Stomach (tissue), 8 donors: ENCODE measurements at regions not wholly inside any gene's neighbourhood (a gene's known extent, or its start where the extent isn't known, plus 50 kb on each side); places are given as distances from the start of the nearest gene placed in this dataset.
"Not testable (repeated sequence)": the region's sequence is repeated elsewhere in the genome, so short reads cannot be mapped to it uniquely, and the experiment has no call there.

Source experiments
- DNase-seq, 2 donors: peaks; one replicate each; pipeline versions ENCODE4 v3.0.0 to v3.0.0-alpha.2; 2013 to 2019
- H3K27ac ChIP-seq, 5 donors: fragments of 200-600 bp in 4 of 5; sonication (generic) in 4 of 5; one replicate each; pipeline ENCODE4 v1.5.1; 2013 to 2019; ENCODE audit warnings: mild to moderate bottlenecking in 1 of 5, moderate library complexity in 1 of 5
- H3K27me3 ChIP-seq, 3 donors: fragments of 200-600 bp; sonication (generic); one replicate each; pipeline ENCODE4 v1.5.1; 2017 to 2019; ENCODE audit warnings: mixed run types in 1 of 3
- H3K36me3 ChIP-seq, 4 donors: fragments of 200-600 bp; sonication (generic); 1 replicate in 3 of 4; 2 replicates in 1 of 4; pipeline ENCODE4 v1.5.1; 2016 to 2019
- H3K4me1 ChIP-seq, 4 donors: fragments of 200-600 bp; sonication (generic); one replicate each; pipeline ENCODE4 v1.5.1; 2016 to 2019
- H3K4me3 ChIP-seq, 4 donors: fragments of 200-600 bp; sonication (generic) in 3 of 4; one replicate each; pipeline ENCODE4 v1.5.1; 2016 to 2019; ENCODE audit warnings: mild to moderate bottlenecking in 1 of 4
- H3K9me3 ChIP-seq, 4 donors: fragments of 200-600 bp; sonication (generic); one replicate each; pipeline ENCODE4 v1.5.1; 2016 to 2019
- CTCF ChIP-seq, 7 experiments: fragments of 450-650 bp in 4 of 7; fragments of 200-600 bp in 3 of 7; sonication (generic) in 3 of 7; IDR thresholded peaks; one replicate each; pipeline ENCODE4 v1.5.1; 2016 to 2019; ENCODE audit warnings: antibody characterized with exemption in 7 of 7, control low read depth in 2 of 7, mild to moderate bottlenecking in 1 of 7
- EP300 ChIP-seq: sonication (generic); formaldehyde crosslinking; IDR thresholded peaks from one replicate; pipeline ENCODE4 v1.6.1; 2017; ENCODE audit warnings: antibody characterized with exemption
- POLR2A ChIP-seq, 4 donors: fragments of 450-650 bp; IDR thresholded peaks; one replicate each; pipeline ENCODE4 v1.6.1; 2016; ENCODE audit warnings: antibody characterized with exemption in 4 of 4, control low read depth in 2 of 4, mild to moderate bottlenecking in 1 of 4, moderate library complexity in 1 of 4
- POLR2AphosphoS5 ChIP-seq, 3 donors: sonication (generic); formaldehyde crosslinking; IDR thresholded peaks; one replicate each; pipeline ENCODE4 v1.6.1; 2016; ENCODE audit warnings: antibody characterized with exemption in 3 of 3
- WGBS, 5 donors: extraction: QIAGEN DNeasy Blood & Tissue Kit in 3 of 5; methylation state at CpG; one replicate each; pipeline versions ENCODE4 v1.1.5 to v1.1.7; 2013 to 2018; 5-methylcytosine and 5-hydroxymethylcytosine counted together
- intact Hi-C: fragments of 100-400 bp; cut with DNase I; formaldehyde crosslinking; loops from one replicate; pipeline ENCODE4 v1.15.1; 2023; ENCODE audit warnings: low total_unique reads
- donor health status: healthy with polysubstance abuse.
- donor health status: Bipolar disorder and iron deficiency.
- donor health status: healthy.

GRCh38 chr12:22826026-22826425 lies 201.1 kb downstream of the ETNK1 start:
- DNase-seq: no peak
- Histone ChIP-seq H3K27ac (no peak overlapping the region), H3K4me3 (no peak overlapping the region), H3K27me3 (no peaks in the 10 kb centered on the region), H3K9me3 (peaks cover 0 to 10% (median 3%) of the 10 kb centered on the region in 4 donors), H3K4me1 (no peaks in the 10 kb centered on the region), H3K36me3 (no peaks in the 10 kb centered on the region)
- 79 to 93% (median 85%) methylated on average over 3 of the region's 3 CpGs for WGBS, 5 donors
- intact Hi-C loops: no loop called here
- TF ChIP-seq EP300 (no peak), CTCF (IDR thresholded peaks at IDR 0.05) (no peak), POLR2A (IDR thresholded peaks at IDR 0.05) (no peak), POLR2AphosphoS5 (IDR thresholded peaks at IDR 0.05) (no peak)

DNA sequence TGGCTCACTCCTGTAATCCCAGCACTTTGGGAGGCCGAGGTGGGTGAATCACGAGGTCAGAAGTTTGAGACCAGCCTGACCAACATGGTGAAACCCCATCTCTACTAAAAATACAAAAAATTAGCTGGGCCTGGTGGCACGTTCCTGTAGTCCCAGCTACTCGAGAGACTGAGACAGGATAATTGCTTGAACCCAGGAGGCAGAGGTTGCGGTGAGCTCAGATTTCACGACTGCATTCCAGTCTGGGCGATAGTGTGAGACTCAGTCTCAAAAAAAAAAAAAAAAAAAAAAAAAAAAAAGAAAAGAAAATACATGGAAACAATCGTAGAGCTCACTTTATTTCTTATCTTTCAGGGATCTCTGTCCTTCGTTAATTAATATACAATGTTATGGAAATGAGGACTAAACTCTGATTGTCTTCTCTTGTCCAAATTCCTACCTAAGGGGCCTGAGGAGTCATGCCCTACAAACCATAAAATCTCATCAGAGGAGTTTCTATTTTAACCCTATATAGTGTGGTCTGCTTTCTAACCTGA lies 201.5 kb downstream of the ETNK1 start:
- H3K9me3 ChIP-seq, intact Hi-C loops, H3K4me1 ChIP-seq, DNase-seq, H3K36me3 ChIP-seq, H3K4me3 ChIP-seq, H3K27ac ChIP-seq, H3K27me3 ChIP-seq: not testable (repeated sequence)
- 72 to 88% (median 79%) methylated on average over 9 of the region's 9 CpGs for WGBS, 5 donors

DNA sequence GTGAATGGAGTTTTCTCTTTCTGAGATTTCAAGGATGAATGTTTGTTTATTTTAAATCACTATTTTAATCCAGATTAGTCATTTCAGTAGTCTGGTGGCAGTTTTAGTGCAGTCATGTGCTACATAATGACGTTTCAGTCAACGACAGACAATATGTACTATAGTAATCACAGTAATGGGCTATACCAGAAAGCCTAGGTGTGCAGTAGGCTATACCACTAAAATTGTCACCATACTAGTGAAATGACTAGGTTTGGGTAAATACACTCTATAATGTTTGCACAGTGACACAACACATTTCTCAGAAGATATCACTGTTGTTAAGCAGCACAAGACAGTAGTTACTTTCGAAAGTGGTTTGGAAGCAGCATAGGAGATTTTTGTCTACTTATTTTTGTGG lies 203.1 kb downstream of the ETNK1 start:
- peaks cover 0 to 4% (median 0%) of the 10 kb centered on the region in 4 donors for H3K9me3 ChIP-seq
- TF ChIP-seq CTCF (IDR thresholded peaks at IDR 0.05) (no peak), POLR2AphosphoS5 (IDR thresholded peaks at IDR 0.05) (no peak), EP300 (no peak), POLR2A (IDR thresholded peaks at IDR 0.05) (no peak)
- H3K27me3 ChIP-seq: no peaks in the 10 kb centered on the region
- no peak for DNase-seq
- H3K27ac ChIP-seq: no peak overlapping the region
- no peaks in the 10 kb centered on the region for H3K36me3 ChIP-seq
- no peak overlapping the region for H3K4me3 ChIP-seq
- 50 to 58% (median 54%) methylated on average over 3 of the region's 3 CpGs for WGBS, 5 donors
- H3K4me1 ChIP-seq: no peaks in the 10 kb centered on the region
- intact Hi-C loops: no loop called here

- intact Hi-C loops: no loop called here
- no peak overlapping the region for H3K27ac ChIP-seq
- H3K4me3 ChIP-seq: no peak overlapping the region
- H3K9me3 ChIP-seq: peaks cover 0 to 6% (median 0%) of the 10 kb centered on the region in 4 donors
- no peak for DNase-seq
- TF ChIP-seq POLR2A (IDR thresholded peaks at IDR 0.05) (no peak), CTCF (IDR thresholded peaks at IDR 0.05) (no peak), EP300 (no peak), POLR2AphosphoS5 (IDR thresholded peaks at IDR 0.05) (no peak)
- H3K4me1 ChIP-seq: no peaks in the 10 kb centered on the region
- 71 to 80% (median 77%) methylated on average over 6 of the region's 6 CpGs for WGBS, 5 donors
- H3K27me3 ChIP-seq: no peaks in the 10 kb centered on the region
- H3K36me3 ChIP-seq: no peaks in the 10 kb centered on the region
These were observed 210.5 kb downstream of the ETNK1 start for GRCh38 chr12:22835431-22835830.

- H3K27ac ChIP-seq: no peak overlapping the region
- WGBS, 5 donors: 84 to 97% (median 88%) methylated on average over 8 of the region's 8 CpGs
- intact Hi-C loops: no loop called here
- no peak for DNase-seq
- H3K36me3 ChIP-seq: no peaks in the 10 kb centered on the region
- no peaks in the 10 kb centered on the region for H3K4me1 ChIP-seq
- H3K27me3 ChIP-seq: no peaks in the 10 kb centered on the region
- H3K4me3 ChIP-seq: no peak overlapping the region
- TF ChIP-seq POLR2AphosphoS5 (IDR thresholded peaks at IDR 0.05): no peak
- no peak for TF ChIP-seq POLR2A (IDR thresholded peaks at IDR 0.05)
- no peak for TF ChIP-seq EP300
- TF ChIP-seq CTCF (IDR thresholded peaks at IDR 0.05): no peak
- H3K9me3 ChIP-seq: no peaks in the 10 kb centered on the region
These were observed 225.2 kb downstream of the ETNK1 start for GRCh38 chr12:22850185-22850584.
